Testis (tissue), 2 donors: ENCODE measurements at regions not wholly inside any gene's neighbourhood (a gene's known extent, or its start where the extent isn't known, plus 50 kb on each side); places are given as distances from the start of the nearest gene placed in this dataset.

Experiments
- DNase-seq: peaks from one replicate; pipeline ENCODE4 v3.0.0-alpha.2; 2019
- H3K27ac ChIP-seq, 2 donors: fragments of 200-600 bp; sonication (generic); one replicate each; pipeline ENCODE4 v1.5.1; 2019
- H3K27me3 ChIP-seq: fragments of 200-600 bp; sonication (generic); one replicate; pipeline ENCODE4 v1.5.1; 2019
- H3K36me3 ChIP-seq: fragments of 200-600 bp; sonication (generic); one replicate; pipeline ENCODE4 v1.5.1; 2017; ENCODE audit warnings: low read depth; ENCODE audit errors: missing control alignments
- H3K4me1 ChIP-seq: fragments of 200-600 bp; sonication (generic); one replicate; pipeline ENCODE4 v1.5.1; 2019
- H3K4me3 ChIP-seq, 2 donors: fragments of 200-600 bp; sonication (generic); one replicate each; pipeline ENCODE4 v1.5.1; 2017 to 2019
- H3K9me3 ChIP-seq: fragments of 200-600 bp; sonication (generic); one replicate; pipeline ENCODE4 v1.5.1; 2017
- CTCF ChIP-seq, 3 experiments: fragments of 450-650 bp in 2 of 3; fragments of 200-600 bp in 1 of 3; sonication (generic) in 1 of 3; IDR thresholded peaks; one replicate each; pipeline ENCODE4 v1.5.1; 2016 to 2019; ENCODE audit warnings: antibody characterized with exemption in 3 of 3, mild to moderate bottlenecking in 2 of 3, moderate library complexity in 1 of 3
- POLR2A ChIP-seq: fragments of 450-650 bp; IDR thresholded peaks from one replicate; pipeline ENCODE4 v1.6.1; 2017; ENCODE audit warnings: antibody characterized with exemption, mild to moderate bottlenecking, moderate library complexity
- WGBS, 2 donors: methylation state at CpG; one replicate each; pipeline ENCODE4 v1.1.5; 2018; 5-methylcytosine and 5-hydroxymethylcytosine counted together
- intact Hi-C: fragments of 100-400 bp; cut with DNase I; formaldehyde crosslinking; loops from one replicate; pipeline ENCODE4 v1.15.1; 2023; ENCODE audit warnings: low total_unique reads

GRCh38 chr6:14058029-14058695 is 59.4 kb upstream of the CD83 start:
- Histone ChIP-seq H3K4me1 (no peaks in the 10 kb centered on the region), H3K27me3 (no peaks in the 10 kb centered on the region), H3K27ac (no peak overlapping the region), H3K36me3 (no peaks in the 10 kb centered on the region), H3K4me3 (no peak overlapping the region), H3K9me3 (no peaks in the 10 kb centered on the region)
- TF ChIP-seq CTCF (IDR thresholded peaks at IDR 0.05): no peak
- no peak for TF ChIP-seq POLR2A
- 63 to 65% methylated on average over 10 of the region's 10 CpGs for WGBS, 2 donors
- DNase-seq: no peak
- intact Hi-C loops: no loop called here

GRCh38 chr6:14058735-14059134 is 58.8 kb upstream of the CD83 start:
- no peak for TF ChIP-seq CTCF (IDR thresholded peaks at IDR 0.05)
- TF ChIP-seq POLR2A: no peak
- Histone ChIP-seq H3K4me1 (no peaks in the 10 kb centered on the region), H3K36me3 (no peaks in the 10 kb centered on the region), H3K27me3 (no peaks in the 10 kb centered on the region), H3K4me3 (no peak overlapping the region), H3K9me3 (no peaks in the 10 kb centered on the region), H3K27ac (no peak overlapping the region)
- 92 to 93% methylated on average over 3 of the region's 3 CpGs for WGBS, 2 donors
- intact Hi-C loops: no loop called here
- no peak for DNase-seq

GRCh38 chr6:14059791-14060436 is 57.7 kb upstream of the CD83 start:
- Histone ChIP-seq H3K4me3 (no peak overlapping the region), H3K36me3 (no peaks in the 10 kb centered on the region), H3K9me3 (no peaks in the 10 kb centered on the region), H3K27ac (no peak overlapping the region), H3K4me1 (no peaks in the 10 kb centered on the region), H3K27me3 (no peaks in the 10 kb centered on the region)
- TF ChIP-seq POLR2A (no peak), CTCF (IDR thresholded peaks at IDR 0.05) (no peak)
- DNase-seq: peak; percentile 67
- intact Hi-C loops: no loop called here
- 71 to 81% methylated on average over 9 to 10 of the region's 10 CpGs for WGBS, 2 donors

GRCh38 chr6:14060971-14061370 is 56.6 kb upstream of the CD83 start:
- WGBS, 2 donors: 27 to 29% methylated on average over 1 of the region's 1 CpG
- TF ChIP-seq POLR2A (no peak), CTCF (IDR thresholded peaks at IDR 0.05) (no peak)
- H3K4me3 ChIP-seq: no peak overlapping the region
- H3K36me3 ChIP-seq: no peaks in the 10 kb centered on the region
- no peaks in the 10 kb centered on the region for H3K27me3 ChIP-seq
- no peaks in the 10 kb centered on the region for H3K4me1 ChIP-seq
- no peaks in the 10 kb centered on the region for H3K9me3 ChIP-seq
- DNase-seq: no peak
- intact Hi-C loops: no loop called here
- H3K27ac ChIP-seq: no peak overlapping the region

GRCh38 chr6:14061643-14062042 is 55.9 kb upstream of the CD83 start:
- 75 to 91% methylated on average over 4 of the region's 4 CpGs for WGBS, 2 donors
- no peaks in the 10 kb centered on the region for H3K4me1 ChIP-seq
- no peak overlapping the region for H3K4me3 ChIP-seq
- intact Hi-C loops: no loop called here
- DNase-seq: no peak
- TF ChIP-seq CTCF (IDR thresholded peaks at IDR 0.05): no peak
- no peak for TF ChIP-seq POLR2A
- no peaks in the 10 kb centered on the region for H3K36me3 ChIP-seq
- H3K27ac ChIP-seq: no peak overlapping the region
- H3K27me3 ChIP-seq: no peaks in the 10 kb centered on the region
- no peaks in the 10 kb centered on the region for H3K9me3 ChIP-seq
